Occipital lobe (tissue), 1 donor: ENCODE measurements at regions not wholly inside any gene's neighbourhood (a gene's known extent, or its start where the extent isn't known, plus 50 kb on each side); places are given as distances from the start of the nearest gene placed in this dataset.

Experiments
- DNase-seq: peaks from one replicate; lab custom pipeline; 2025; lab: John Stamatoyannopoulos, UW

DNA sequence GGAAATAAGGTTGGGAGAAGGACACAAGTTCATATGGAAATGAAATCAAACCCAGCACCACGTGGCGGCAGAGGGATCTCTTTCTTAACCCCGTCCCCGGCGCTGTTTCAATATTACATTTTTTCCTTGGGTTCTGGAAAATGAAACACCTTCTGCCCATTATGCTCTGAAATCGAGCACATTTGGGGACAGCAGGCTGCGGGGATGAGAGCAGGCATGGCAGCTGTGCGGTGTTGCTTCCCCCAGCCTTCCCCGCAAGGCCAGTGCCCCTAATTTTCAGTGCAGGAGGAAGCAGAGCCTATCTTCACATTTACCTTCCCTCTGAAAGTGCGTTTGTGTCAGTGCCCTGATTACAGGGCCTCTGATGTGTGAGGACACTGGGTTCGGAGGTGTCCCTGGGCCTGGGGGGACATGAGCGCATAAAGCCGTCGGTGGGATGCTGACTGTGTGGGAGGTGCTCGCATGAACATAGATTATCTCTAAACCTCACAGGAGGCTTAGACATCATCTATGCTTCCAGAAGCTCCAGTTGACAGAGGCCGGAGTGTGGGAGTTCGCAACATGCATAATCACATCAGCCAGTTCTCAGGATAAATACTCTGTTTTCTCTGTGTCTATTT lies 921.3 kb downstream of the BRD1 start:
- no peak for DNase-seq

DNA sequence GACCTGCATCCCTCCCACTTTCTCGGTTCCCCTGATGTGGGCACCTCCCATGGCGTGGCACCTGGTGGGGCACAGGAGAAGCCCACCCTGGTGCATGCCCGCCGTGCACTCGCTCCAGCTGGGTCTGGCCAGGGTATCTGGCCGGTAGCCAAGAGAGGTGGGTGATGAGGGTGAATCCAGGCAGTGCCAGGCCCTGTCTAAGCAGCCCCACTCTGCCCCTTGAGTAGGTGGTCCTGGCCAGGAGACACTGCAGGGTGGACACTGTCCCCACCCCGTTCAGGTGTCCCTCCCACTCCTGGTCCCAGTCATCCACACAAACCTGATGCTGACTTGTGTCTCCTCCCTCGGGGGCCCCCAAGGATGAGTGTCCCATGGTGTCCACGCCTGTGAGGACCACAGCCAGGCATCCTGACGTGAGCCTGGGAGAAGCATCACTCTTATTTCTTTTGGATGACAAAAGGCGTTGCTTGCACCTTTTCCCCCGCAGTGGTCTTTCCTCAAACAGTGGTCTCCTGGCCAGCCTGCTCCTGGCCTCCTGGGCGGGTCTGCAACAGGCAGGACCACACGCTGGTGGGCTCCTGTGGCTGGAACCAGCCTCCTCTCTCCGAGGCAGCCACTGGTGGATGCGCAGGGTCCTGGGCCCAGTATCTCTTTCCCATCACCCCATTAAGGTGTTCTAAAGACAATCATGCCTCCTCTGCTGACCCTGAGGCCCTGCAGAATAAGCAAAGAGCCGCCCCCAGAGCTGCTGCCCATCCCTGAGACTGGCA lies 922.3 kb downstream of the BRD1 start:
- DNase-seq, result no peak

GRCh38 chr22:48902983-48903650 lies 924.6 kb downstream of the BRD1 start:
- no peak for DNase-seq

DNA sequence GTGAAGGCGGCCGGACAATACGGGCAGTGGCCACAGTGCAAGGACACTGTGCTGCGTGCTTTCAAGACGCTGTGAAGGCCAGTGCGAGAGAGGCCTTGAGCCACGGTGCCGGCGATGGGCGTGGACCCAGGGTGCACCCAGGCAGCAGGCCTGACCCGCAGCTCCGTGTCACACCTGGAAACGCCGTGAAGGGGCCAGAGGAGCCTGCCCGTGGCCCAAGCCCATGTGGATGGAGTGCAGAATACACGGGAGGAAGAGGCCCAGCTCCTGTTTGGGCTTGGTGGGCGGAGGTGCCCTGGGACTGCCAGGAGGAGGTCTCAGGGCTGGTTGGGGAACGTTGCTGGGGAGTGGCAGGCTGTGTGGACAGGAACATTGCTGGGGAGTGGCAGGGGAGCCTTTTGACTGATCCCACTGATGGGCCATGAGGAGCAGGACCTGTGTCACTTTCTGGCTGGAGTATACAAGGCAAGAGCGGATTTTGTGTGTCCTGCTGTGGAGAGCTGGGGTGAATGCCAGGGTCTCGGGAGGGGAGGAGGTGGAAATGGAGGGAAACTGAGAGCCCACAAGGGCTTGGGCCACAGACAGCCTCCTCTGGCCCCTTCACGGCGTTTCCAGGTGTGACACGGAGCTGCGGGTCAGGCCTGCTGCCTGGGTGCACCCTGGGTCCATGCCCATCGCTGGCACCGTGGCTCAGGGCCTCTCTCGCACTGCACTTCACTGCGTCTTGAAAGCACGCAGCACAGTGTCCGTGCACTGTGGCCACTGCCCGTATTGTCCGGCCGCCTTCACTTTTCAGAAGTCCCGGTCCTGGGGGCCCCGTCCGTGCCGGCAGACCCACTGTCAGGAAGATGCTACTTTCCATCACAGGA lies 925.4 kb downstream of the BRD1 start:
- DNase-seq, result no peak

DNA sequence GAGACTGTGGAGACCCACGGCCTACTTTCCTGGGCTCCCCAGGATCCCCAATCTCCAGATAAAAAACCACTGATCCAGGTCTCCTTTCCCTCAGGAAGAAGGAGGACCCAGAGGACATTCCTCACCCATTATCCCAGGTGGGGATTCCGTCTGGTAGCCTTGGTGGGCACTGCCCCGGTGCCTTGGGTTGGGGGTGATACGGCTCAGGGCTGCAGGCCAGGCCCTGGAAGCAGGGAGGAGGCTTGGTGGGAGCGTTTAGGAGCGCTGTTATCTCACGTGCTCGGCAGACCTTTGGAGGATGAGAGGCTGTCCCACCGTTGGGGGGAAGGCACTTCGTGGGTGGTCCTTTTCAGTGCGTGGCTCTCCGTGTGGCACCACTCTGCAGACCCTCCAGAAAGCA lies 926.3 kb downstream of the BRD1 start:
- no peak for DNase-seq

DNA sequence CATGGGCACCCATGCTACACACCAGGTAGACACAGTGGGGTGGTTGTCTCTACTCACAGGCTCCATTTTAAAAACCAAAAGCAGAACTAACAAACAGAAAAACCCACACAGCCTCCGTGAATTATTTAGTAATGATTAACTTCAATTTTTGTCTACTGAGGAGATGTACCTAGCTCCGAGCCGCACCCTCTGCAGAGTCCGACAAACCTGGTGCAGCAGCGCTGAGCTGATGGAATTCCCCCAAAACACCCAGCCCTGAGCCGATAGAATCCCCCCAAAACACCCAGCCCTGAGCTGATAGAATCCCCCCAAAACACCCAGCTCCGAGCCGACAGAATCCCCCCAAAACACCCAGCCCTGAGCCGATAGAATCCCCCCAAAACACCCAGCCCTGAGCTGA lies 927.0 kb downstream of the BRD1 start:
- DNase-seq, result no peak

DNA sequence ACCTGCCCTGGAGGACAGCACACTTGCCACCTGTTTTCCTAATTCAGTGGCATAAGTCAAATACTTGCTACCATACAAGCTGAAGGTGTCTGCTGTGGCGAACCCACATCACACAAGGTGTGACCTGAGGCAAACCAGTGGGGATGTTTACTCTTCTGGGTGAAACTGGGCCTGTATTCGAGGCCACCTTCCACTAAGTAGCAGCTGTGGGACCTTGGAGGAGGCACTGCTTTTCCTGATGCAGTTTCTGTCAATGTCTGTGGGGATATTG lies 927.4 kb downstream of the BRD1 start:
- no peak for DNase-seq

DNA sequence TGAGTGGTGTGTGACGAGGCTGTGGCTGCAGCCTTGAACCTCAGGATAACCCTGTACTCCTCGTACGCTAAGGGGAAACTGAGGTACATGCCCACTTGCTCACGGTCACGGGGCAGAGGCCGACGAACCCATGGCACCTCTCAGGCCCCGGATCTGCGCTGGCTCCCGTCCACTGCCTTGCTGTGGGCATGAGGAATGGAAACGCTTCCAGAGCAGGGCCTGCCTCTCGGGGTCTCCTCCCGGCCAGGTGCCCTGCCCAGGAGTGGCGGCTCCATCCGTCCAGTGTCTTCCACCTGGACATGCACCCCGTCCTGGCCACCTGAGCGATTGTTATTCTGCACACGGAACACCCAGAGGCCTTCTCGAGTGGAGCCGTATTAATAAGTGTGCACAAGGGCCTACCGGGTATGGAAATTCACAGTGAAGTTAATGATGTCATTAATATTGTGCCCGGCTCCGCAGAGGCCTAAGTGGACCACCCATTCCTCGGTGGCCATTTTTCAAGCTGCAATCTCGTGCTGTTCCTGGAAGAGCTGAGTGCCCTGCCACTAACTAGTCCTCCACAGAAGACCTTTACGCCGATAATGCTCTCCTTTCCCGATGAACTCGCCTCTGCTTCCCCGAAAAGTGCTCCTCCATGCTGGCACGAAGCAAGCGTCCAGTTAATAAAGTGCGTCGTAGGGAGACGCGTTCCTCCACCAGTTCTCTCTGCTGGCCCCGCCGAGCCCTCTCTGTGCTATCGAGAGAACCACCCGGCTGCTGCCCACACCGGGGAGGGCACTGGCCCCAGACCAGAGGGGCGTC lies 927.9 kb downstream of the BRD1 start:
- no peak for DNase-seq

DNA sequence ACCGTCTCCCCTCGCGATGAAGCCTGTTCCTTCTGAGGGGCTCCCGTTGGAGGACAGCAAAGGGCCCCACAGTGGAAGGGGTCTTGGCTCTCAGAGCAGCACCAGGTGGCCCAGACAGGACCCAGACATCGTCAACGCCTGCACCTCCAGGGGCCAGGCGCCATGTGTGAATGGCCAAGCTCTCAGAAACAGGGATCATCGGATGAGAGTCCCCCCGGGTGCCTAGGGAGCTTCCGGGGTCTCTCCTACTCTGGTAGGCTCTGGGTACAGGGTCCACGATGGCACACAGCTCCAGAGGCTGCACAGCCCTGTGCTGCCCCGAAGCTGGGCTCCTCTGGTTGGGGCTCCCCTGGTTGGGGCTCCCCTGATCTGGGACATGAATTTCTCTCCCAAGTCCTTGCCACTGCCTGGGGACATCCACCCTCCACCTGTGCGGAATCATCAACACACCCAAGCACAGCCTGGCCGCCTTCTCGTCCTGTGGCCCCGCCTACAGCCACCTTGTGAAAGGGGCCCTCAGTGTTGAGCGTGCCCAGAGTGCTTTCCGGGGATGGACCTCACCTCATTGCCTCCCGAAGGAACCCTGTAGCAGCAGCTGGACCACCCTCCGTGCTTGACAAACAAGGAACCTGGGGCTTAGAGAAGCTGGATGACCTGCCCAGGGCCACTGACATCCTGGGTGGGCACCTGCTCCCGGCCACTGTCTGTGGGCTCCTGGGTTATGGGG lies 929.0 kb downstream of the BRD1 start:
- DNase-seq, result no peak

GRCh38 chr22:48897645-48898370 lies 929.9 kb downstream of the BRD1 start:
- no peak for DNase-seq

DNA sequence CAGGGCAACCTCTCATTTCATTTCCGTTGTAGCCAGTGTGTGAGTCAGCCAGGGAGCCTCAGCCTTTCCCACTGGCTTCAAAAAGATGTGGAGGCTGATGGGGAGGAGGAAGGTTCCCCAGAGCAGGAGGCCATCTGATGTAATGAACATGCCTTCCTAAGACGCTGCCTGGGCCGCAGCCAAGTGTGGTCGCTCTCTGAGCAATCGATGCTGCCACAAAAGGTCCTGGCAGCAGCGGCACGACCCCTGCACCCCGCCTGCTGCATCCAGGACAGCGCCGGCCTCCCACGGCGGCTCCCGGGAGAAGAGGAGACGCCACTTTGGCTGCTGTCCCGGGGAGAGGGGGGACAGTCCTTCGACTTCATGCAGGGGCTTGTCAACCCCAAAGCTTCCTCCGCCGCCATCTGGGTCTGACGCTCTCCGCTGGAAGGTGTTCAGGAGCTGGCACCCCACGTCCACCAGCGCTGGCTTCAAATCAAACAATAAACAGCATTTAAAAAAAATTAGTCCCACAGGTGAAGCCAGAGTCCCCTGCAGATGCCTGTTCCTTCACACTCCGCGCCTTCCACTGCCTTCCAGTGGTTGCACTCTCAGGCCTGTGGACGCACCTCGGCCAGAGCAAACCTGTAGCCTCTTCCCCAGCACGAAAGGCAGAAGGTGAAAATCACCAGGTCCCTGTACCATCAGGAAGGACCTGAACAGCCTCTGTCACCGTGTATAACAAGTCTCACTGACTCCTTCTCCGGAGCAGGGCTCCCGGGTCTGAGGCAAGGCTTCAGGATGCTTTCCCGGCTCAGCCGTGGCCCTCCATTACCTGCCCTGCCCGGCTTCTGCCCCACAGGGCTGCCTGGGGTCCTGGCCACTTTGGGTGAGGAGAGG lies 930.7 kb downstream of the BRD1 start:
- DNase-seq, result no peak

DNA sequence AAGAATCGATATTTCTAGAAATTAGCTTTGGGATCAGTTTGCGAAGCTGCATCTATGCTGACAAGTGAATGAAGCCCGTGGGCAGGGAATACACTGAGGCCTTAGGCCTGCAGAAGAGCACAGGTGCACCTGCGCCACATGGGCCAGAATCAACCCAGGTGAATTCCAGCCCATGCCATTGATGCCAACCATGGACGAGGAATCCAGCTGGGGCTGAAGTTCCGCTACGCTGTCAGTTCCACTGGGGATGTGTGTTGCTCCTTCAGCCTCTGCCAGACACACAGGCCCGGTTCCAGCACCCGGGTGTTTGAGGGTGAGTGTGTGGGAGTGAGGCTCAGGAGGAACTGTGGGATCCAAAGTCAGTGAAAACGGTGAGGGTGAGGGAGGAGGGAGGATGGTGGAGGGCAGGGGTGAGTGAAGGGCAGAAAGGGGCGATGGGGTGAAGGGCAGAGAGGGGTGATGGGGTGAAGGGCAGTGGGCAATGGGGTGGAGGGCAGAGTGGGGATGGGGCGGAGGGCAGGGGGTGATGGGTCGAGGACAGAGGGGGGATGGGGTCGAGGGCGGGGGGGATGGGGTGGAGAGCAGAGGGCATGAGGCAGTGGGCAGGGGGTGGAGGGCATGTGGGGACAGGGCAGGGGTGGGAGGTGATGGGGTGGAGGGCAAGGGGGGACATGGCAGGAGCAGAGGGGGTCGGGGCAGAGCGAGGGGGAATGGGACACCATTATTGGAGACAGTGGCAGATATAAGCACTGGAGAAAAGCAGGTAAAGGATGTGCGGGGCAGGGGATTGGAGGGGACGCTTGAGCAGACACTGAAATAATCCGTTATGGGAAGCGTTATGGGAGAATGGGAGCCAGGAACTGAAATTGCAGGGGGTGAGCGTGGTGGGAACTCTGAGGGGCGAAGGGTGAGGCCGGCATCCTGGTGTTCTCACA lies 931.6 kb downstream of the BRD1 start:
- no peak for DNase-seq

DNA sequence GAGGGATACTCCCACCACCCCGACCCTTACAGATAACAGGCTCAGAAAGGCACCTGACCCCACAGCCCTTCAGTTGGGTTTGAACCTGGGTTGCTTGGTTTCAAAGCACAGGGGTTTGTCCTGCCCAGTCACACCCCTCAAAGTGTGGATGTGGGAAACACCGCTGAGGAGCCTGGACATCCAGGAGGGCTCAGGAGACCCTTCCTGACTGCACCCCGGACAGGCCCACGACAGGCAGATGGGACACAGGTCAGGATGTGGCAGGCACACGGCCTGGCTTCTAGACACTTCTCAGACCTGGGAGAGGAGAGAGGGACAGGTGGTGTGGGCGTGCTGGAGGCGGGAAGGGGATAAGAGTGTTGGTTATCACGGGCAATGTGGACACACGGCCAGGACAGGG lies 932.3 kb downstream of the BRD1 start:
- no peak for DNase-seq

- no peak for DNase-seq
Measured at GRCh38 chr22:48894804-48895250, 932.8 kb downstream of the BRD1 start.

DNA sequence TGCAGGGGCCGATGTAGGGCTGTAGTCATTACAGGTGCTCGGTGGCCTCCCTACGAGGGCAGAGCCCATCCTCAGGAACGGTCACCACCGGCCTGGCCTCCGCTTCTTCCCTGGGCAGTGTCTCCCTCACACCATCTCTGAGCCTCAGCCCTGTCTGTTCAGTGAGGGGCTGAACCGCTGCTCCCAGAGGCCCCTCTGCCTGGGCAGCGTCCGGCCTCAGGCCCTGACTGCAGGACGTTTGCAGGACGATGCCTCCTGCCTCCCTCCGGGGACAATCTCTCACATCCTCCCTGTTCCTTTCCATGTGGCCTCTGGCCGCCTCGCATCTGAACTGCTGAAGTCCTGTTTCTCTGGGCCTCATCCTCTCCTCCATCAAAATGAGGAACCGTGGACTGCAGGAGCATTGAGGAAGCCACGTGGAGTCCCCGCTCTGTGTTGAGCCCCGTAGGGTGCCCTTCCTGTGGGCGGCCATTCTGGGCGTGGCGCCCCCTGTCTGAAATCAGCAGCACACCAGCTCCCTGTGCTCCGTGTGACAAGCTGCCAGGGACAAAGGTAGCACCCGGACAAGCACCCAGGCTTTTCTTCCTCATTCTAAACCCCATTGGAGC lies 933.5 kb downstream of the BRD1 start:
- DNase-seq, result no peak

GRCh38 chr22:48893288-48894063 lies 934.2 kb downstream of the BRD1 start:
- DNase-seq, result no peak
